ENCODE measurements at regions not wholly inside any gene's neighbourhood (a gene's known extent, or its start where the extent isn't known, plus 50 kb on each side); places are given as distances from the start of the nearest gene placed in this dataset.
A peak's percentile ranks its signal among the peaks of the same experiment; 100 is the strongest.
"Not testable (repeated sequence)": the region's sequence is repeated elsewhere in the genome, so short reads cannot be mapped to it uniquely, and the experiment has no call there.

DNA sequence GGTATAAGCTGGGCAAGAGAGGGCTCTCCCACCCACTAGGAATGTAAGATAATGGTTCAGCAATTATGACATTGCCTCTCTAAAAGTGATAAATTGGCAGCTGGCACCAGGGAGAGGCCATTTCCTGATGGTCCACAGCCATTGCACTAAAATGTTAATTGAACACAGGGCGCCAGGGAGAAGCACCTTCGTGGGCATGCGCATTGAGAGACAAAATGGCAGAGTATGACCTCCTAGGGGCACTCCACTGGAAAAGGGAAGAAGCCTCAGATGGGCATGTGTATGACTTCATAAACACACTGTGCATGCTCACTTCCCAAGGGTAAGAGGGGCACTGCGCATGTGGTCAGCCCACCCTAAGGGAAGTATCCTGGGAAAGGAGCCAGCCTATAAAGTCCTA, 419.2 kb downstream of the AGTPBP1 start:
- DNase-seq: no peak

DNA sequence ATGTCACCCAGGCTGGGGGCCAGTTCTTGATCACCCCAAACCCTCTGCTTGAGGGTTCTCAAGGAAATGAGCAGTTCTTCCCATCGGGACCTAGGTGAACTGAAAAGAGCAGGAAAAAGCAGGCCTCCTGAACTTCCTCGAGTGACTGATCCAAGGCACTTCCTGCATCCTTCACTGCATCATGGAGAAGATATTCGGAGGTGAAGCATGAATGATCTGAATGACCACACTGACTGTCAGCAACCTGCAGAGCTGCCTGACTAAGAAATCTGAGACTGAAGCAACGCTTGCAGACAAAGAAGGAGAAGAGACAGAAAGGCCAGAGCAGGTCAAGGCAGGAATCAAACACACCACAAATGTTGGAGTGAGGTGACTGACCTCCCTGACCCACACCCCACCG, 420.2 kb downstream of the AGTPBP1 start:
- no peak for DNase-seq

DNA sequence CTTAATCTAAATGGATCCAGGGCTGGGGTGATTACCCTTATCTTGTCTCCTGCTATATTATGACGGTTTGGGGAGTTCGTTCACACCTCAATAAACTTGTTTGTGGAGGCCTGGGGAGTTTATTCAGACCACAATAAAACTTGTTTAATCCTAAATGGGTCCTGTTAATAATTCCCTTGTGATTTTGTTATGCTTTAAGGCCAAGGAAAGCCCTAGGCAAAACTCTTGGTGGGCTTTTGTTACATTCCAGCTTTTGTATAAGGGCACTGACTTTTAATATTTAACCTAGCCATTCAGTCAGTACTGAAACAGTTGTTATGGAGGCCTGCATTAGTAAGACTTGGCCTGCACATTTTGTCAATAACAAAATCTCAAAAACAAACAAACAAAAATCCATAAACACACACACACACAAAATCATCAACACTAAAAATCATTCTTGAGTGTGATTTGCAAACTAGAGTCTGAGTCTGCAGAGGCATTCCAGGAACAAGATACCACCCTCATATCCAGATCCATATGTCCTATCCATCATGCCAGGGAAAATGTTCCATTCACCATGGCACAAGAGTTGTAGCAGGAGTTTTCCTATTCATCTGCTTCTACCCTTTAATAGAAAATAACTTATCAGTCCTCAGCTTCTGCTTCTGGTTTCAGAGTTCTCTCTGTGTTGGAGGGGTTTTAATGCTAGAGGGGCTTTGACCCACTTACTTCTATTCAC, 421.7 kb downstream of the AGTPBP1 start:
- DNase-seq: no peak

DNA sequence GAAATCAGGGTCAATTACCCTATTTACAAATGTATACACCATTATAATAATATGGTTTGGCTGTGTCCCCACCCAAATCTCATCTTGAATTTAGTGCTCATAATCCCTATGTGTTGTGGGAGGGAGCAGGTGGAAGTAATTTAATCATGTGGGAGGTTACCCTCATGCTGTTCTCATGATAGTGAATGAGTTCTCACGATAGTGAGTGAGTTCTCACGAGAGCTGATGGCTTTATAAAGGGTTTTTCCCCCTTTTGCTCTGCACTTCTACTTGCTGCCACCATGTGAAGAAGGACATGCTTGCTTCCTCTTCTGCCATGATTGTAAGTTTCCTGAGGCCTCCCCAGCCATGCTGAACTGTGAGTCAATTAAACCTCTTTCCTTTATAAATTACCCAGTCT, 426.2 kb downstream of the AGTPBP1 start:
- not testable (repeated sequence) for DNase-seq

DNA sequence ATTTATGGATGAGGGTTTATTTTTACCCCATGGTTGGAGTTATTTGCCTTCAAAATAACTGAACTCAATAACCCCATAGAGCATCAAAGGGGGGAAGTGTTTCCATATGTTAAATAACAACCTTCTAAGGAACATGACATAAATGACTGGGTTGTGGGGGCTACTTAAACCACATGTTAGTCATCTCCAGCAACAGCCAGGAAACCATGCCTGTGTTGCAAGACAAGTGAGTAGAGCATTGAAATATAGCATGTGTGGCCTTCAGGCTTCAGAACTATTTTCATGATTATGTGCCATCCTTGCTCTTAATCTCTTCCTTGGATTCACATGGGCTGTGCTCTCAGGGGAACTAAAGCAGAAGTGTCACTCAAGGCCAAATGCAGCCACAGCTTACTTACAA, 431.2 kb downstream of the AGTPBP1 start:
- peak; percentile 14 for DNase-seq

DNA sequence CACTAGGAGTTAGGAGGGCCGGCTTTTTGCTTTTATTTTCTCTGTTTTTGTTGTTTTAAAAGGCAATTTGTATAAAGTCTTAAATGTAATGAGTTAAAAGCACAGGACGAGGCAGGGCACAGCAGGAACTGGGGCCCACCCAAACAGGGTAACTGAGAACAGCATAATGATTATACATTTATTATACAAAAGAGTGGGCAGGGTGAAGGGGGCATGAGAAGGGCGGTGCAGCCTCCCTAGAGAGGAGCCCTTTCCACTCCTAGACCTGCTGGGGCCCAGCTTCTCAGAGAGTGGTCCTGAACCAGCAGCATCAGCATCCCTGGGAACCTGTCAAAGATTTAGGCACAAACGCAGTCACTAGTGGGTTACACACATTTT, 438.0 kb downstream of the AGTPBP1 start:
- DNase-seq: no peak

DNA sequence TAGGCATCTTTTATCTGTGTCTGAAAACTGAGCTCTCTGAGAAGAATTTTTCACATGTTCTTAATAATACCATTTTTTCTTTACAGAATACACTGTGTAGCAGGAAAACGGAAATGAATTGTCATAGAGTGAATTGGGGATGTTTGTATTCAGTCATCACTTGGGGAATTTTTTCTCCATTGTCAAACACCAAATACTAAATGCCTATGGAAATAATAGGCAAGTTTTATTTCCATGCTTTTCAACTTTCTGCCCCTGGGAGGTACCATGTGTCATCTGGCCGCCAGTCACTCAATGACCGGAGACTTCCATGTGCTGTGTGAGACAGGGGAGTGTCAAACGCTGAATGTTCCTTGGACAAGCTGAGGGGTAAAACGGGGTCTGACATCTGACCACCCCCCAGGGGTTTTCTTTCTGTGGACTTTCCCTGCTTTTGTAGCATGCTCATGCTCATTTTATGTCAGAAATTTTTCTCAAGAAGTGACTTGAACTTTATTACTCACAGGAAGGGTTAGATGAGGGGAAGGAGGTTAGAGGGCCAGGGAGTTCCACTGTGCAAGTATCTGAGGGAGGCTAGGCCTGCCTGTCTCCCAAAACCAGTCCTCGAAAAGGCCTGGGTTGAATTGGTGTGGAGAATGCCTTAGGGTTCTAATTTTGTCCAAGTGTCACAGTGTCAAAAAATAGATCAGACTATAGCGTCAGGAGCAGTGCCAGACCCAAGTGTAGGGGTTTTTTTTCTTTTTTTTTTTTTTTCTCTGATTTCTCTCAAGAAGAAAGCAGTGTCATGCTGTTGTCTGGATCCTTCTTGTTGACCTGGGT, 438.6 kb downstream of the AGTPBP1 start:
- no peak for DNase-seq

DNA sequence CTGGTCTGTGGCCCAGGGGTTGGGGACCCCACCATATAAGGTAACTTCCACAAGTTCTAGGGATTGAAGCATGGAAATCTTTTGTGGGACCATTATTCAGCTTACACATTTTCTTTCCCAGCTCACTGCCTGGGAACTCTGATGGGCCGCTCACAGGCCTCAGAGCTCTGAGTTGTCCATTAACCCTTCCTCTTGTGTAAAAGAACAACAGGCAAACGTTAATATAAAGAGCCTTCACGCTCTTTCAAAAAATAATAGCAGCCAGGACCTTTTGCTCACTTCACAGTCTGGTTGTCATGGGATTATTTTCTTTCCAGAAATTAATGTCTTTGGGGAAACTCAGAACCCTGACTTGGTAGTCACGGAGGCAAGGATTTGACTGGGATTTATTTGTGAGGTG, 443.3 kb downstream of the AGTPBP1 start:
- no peak for DNase-seq

DNA sequence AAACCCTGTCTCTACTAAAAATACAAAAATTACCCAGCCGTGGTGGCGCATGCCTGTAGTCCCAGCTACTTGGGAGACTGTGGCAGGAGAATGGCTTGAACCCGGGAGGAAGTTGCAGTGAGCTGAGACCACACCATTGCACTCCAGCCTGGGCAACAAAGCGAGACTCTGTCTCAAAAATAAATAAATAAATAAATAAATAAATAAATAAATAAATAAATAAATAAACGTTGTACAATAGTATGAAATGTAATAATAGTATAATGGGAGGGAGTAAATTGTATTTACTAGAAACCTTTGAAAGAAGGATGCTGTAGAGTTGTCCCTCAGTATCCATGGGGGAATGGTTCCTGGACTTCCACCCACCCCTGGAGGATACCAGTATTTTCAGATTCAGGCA, 446.5 kb downstream of the AGTPBP1 start:
- DNase-seq: not testable (repeated sequence)

DNA sequence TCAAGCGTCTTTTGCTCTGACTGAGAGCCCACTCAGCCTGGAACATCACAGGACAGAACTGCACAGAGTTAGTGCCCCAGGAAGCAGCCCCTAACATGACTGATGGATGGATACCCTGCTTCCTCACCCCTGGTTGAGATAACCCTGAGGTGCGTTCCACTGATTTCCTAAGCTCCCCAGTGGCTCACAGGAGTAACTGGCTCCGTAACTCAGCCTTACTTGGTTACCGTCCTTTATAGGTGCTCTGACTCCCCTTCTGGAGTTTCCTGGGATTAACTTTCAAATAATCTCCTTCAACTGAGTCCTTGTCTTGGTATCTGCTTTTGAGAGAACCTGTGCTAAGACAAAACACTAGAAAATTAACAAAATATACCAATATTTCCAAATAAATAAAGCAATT, 449.5 kb downstream of the AGTPBP1 start:
- DNase-seq: no peak

DNA sequence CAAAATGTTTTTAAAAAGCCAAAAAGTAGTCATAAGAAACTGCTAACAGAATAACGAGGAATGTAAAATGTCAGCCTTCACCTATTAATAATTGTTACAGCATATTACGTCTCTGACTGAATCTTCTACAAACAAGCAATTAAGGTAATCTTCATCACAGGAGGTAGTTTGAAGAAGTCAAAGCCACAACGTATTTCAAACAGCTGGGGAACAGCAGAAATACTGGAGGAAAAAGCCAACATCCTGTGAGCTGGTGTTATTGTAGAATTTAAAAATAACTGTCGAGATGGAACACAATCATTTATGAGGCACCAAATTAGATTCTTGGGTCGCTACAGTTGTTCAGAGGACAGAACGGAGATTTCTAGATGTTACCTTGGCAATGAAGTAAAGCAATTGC, 450.5 kb downstream of the AGTPBP1 start:
- DNase-seq: no peak

DNA sequence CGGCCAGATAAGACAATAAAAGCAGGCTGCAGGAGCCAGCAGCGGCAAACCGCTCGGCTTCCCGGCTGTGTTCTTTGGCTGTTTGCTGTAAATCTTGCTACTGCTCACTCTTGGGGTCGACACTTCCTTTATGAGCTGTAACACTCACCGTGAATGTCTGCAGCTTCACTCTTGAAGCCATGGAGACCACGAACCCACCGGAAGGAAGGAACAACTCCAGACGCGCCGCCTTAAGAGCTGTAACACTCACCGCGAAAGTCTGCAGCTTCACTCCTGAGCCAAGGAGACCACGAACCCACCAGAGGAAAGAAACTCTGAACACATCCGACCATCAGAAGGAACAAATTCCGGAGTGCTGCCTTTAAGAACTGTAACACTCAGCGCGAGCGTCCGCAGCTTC, 451.7 kb downstream of the AGTPBP1 start:
- DNase-seq: peak; percentile 24

DNA sequence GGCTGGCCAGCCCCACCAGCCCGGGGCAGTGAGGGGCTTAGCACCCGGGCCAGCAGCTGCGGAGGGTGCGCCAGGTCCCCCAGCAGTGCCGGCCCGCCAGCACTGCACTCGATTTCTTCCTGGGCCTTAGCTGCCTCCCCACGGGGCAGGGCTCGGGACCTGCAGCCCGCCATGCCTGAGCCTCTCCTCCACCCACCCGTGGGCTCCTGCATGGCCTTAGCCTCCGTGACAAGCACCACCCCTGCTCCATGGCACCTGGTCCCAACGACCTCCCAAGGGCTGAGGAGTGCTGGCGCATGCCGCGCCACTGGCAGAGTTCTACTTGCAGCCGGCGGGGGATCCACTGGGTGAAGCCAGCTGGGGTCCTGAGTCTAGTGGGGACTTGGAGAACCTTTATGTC, 452.6 kb downstream of the AGTPBP1 start:
- DNase-seq: no peak

DNA sequence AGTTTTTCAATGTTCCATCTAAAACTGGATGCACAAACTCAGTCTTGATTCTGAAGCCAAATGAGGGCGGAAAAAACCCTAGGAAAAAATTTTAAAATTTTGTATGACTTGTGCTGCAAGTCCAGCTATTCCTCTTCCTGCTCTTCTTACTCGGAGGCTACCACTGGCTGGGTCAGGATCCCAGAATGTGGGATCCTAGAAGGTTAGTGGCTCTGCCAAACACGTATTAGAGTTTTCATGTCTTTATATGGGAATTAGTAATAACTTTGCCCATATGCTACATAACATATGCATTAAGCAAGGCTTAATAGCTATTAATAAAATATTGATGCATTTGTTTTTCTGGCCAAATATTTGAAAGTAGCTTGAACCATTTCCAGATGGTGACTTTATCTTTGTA, 458.3 kb downstream of the AGTPBP1 start:
- DNase-seq: no peak

DNA sequence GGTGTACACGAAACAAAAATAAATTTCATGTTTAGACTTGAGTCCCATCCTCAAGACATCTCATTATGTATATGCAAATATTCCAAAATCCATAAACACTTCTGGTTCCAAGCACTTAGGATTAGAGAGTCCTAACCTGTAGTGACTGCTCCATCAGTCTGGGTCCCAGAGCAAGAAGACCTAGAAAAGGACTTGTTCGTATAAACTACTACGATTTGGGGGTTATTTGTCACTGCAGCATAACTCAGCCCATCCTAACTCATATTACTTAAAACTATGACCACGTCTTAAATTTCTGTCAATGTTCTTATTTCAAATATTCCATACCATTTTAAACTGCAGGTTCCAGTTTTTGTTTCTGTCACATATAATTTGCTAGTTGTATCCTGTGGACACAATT, 463.0 kb downstream of the AGTPBP1 start:
- no peak for DNase-seq

DNA sequence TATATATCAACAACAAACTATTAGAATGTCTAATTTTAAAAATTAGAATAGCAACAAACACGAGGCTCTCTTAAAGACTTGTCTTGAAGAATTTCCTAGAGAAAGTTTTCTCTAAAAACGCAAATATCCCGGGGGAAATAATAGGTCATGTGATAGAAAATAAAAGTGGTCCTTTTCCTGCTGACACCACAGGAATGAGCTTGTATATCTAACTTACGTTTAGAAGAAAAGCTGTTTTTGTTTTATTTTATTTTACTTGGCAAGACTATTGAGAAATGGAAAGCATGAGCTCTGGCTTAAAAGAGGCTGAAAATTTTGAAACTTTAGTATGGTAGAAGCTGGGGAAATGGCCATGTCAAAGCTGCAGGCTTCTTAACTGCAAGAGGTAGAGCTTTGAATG, 465.0 kb downstream of the AGTPBP1 start:
- no peak for DNase-seq

DNA sequence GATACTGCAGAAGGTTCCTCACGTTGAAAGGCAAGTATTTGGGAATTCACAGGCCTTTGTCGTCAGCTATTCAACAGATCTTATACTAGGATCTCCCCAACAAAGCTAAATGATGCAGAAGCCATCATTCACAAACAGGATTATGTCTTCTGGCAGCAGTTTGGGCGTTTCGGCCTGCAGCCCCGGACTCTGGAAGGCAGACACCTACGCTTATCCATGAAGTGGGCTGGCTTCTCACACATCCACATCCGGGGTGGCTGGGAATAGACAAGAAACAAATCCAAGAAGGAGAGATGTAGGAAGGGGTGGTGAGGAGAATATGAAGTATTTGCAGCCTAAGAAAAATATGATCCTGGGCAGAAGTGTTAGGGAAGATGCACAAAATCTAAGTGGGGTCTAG, 471.9 kb downstream of the AGTPBP1 start:
- no peak for DNase-seq

DNA sequence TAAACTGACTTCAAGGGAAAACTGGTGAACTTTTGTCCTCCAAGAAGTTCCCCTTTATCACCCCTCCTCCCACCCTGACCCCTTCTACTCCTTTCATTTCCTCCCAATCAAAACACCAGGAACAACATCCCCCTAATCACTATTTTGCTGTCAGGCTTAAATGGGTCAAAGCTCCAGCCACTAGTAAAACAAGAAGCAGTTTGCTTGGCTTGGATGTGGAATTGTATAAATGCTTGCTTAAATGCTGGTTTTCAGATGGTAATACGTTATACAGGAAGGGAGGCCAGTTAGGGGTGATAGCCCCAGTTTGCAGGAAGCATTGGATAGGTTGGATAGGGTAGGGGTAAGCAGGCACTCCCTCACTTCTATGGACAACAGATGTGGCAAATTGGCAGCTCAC, 473.6 kb downstream of the AGTPBP1 start:
- DNase-seq: no peak

DNA sequence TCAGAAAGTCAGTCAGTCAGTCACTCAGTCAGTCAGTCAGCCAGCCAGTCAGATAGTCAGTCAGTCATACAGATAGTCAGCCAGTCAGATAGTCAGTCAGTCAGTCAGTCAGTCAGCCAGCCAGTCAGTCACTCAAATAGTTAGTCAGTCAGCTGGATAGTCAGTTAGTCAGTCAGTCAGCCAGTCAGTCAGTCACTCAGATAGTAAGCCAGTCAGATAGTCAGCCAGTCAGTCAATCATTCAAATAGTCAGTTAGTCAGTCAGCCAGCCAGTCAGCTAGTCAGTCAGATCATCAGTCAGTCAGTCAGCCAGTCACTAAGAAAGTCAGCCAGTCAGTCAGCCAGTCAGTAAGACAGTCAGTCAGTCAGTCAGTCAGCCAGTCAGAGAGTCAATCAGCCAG, 477.1 kb downstream of the AGTPBP1 start:
- no peak for DNase-seq

DNA sequence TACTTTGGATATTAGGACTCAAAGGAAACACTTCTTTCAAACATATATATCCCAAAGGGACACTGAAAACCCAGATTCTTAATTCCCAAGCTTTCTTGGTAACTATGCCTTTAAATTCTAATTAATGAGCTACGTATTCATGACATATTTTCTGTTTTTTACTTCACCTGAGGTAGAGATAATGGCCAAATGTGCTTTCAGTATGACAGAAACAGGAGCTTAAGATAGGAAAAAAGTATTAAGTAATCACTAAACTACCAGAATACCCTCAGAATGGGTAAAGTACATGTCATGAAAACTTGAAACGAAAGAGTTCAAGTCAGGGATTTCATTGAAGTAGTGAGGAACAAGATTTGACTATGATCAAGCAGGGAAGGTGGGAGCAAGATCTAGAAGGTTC, 478.5 kb downstream of the AGTPBP1 start:
- no peak for DNase-seq

DNA sequence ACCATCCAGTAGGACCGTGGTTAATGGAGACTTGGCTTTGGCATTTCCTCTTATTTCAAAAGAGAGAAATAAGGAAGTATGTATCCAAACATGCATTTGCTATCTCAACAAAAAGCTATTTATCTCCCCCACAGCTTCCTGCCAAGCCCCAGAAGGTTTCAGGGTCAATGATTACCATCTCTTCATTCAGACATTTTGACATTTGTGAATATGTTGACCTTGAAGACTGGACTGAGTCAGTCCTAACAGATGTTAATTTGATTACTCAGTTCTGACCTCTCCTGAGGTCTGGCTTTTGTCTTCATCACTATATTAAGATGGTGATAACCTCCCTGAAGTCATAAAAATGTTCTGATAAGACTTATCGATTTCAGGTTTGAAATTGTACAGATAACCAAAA, 479.4 kb downstream of the AGTPBP1 start:
- no peak for DNase-seq

DNA sequence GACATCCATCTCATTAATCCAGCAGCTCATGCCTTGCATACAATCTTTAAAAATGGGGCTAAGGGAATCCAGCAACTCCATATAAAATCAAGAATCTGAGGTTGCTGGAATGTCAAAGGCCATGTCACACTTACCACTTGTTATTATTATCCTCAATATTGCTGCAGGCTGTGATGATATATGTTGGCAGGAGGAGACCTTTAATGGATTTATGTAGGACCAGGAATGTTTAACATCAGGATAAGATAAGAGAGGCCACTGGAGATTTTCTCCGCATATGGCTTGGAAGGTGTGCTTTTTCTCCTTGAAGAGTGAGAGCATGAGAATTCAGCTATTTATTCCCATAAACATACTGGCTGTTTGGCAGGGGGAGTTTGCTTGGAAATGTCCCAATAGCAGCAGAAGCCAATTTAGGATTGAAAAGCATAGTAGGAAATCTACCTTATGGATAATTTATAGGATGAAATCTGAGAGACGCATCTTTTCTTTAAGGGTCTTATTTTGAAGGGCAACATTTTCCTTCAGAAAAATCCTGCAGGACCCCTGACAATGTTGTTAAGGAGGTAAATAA, 481.4 kb downstream of the AGTPBP1 start:
- DNase-seq: no peak

DNA sequence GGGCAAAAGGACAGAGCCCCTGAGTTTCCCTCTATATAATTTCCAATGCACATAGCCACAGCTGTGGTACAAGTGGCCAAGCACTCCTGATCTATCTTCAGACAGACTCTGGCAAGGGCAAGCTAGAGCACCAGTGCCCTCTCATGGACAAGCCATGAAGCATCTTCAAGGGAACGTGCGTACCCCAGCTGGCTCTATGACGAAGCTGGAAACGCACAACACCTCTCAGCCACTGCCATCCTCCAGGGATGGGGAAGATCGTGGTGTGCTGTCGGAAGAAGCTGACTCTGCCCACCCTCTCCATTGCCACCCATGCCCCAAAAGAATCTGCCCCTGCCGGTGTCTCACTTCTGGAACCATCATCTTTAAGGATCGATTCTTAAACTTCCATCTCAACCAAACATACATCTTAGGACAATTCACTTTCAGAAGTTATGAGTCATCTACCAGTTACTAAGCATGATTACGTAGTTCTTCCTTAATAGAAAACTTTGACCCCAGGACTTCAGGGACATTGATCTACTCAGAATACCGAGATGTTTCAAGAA, 482.9 kb downstream of the AGTPBP1 start:
- DNase-seq: no peak

DNA sequence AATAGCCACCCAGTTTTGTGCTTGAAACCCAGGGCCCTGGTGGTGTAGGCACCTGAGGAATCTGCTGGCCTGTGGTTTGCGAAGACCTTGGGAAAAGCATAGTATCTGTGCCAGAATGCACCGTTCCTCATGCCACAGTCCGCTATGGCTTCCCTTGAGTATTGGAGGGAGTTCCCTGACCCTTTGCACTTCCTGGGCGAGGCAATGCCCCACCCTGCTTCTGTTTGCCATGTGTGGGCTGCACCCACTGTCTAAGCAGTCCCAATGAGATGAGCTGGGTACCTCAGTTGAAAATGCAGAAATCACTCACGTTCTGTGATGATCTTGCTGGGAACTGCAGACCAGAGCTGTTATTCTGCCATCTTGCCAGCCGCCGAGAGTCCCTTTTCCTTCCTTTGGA, 483.5 kb downstream of the AGTPBP1 start:
- DNase-seq: no peak
